HepG2 (cell line): ENCODE measurements at regions not wholly inside any gene's neighbourhood (a gene's known extent, or its start where the extent isn't known, plus 50 kb on each side); places are given as distances from the start of the nearest gene placed in this dataset.

Experiments used
- ATAC-seq: fragments of 200-7000 bp; cut with Tn5 transposase; 3 replicates; pipeline ENCODE4 v1.9.1; 2020; ENCODE audit warnings: mild to moderate bottlenecking, moderate library complexity
- BruUV-seq: library from RNA; stranded (reverse); fragments of 400-500 nt; replicated peaks from 2 replicates; lab custom pipeline; 2021; lab: Mats Ljungman, UMichigan
- CTCF ChIA-PET: fragments of 300-600 bp; formaldehyde crosslinking; extraction: SDS; loops from one replicate; lab custom pipeline; 2021; ENCODE audit warnings: low total read pairs, inconsistent platforms, low intra/inter-chr PET ratio; lab: Yijun Ruan, JAX
- POLR2A ChIA-PET: fragments of 350-600 bp; sonication (Branson Sonifier 250); formaldehyde crosslinking; loops from one replicate; lab custom pipeline; 2020; ENCODE audit warnings: antibody characterized with exemption, inconsistent platforms; lab: Yijun Ruan, JAX
- DNase-seq: peaks from one replicate; pipeline ENCODE4 v3.0.0-alpha.2; 2015; ENCODE audit warnings: low spot score
- FAIRE-seq: peaks from 3 replicates; lab custom pipeline; 2011; peaks lifted over from hg19 to GRCh38; lab: Jason Lieb, UNC
- H2AFZ ChIP-seq: one replicate; pipeline ENCODE4 v1.6.1; 2011; ENCODE audit warnings: low read length, inconsistent platforms
- H3K27ac ChIP-seq: fragments of 300-600 bp; 3 replicates; pipeline ENCODE4 v1.8.0; 2011; ENCODE audit warnings: mixed run types, mild to moderate bottlenecking, mixed read lengths, low read length, inconsistent platforms; ENCODE audit not compliant: insufficient read depth; ENCODE audit errors: extremely low read length
- H3K27me3 ChIP-seq, 2 experiments: fragments of 200-600 bp in 1 of 2; 2 replicates in 1 of 2; 3 replicates in 1 of 2; pipeline versions ENCODE4 v1.6.0 to v1.8.0; 2011; ENCODE audit warnings: low read length in 2 of 2, mild to moderate bottlenecking in 2 of 2, moderate library complexity in 2 of 2, inconsistent platforms in 1 of 2; ENCODE audit not compliant: insufficient read depth in 2 of 2, control insufficient read depth in 1 of 2
- H3K36me3 ChIP-seq, 2 experiments: fragments of 200-600 bp in 1 of 2; replicated peaks in 1 of 2; 2 replicates in 1 of 2; 3 replicates in 1 of 2; pipeline versions ENCODE4 v1.5.1 to v1.8.0; 2011; ENCODE audit warnings: low read length in 2 of 2, inconsistent platforms in 1 of 2; ENCODE audit not compliant: insufficient read depth in 2 of 2, control insufficient read depth in 1 of 2
- H3K4me1 ChIP-seq: 2 replicates; pipeline ENCODE4 v1.5.1; 2012; ENCODE audit warnings: low read length, inconsistent platforms; ENCODE audit not compliant: insufficient read depth
- H3K4me2 ChIP-seq: 2 replicates; pipeline ENCODE4 v1.6.0; 2011; ENCODE audit warnings: low read depth, low read length, inconsistent platforms
- H3K4me3 ChIP-seq, 3 experiments: fragments of 200-600 bp in 1 of 3; sonication (generic), shearing (Covaris generic) in 1 of 3; replicated peaks in 1 of 3; 2 replicates each; pipeline ENCODE4 v1.5.1; 2011 to 2016; ENCODE audit warnings: low read length in 3 of 3, inconsistent platforms in 2 of 3, low read depth in 2 of 3, mild to moderate bottlenecking in 2 of 3, control low read depth in 1 of 3, mixed read lengths in 1 of 3; ENCODE audit not compliant: insufficient read depth in 1 of 3
- H3K79me2 ChIP-seq: one replicate; pipeline ENCODE4 v1.6.1; 2011; ENCODE audit warnings: low read length, inconsistent platforms; ENCODE audit not compliant: insufficient read depth
- H3K9ac ChIP-seq: 2 replicates; pipeline ENCODE4 v1.6.0; 2011; ENCODE audit warnings: mild to moderate bottlenecking, low read depth, low read length, inconsistent platforms; ENCODE audit not compliant: insufficient read depth
- H3K9me3 ChIP-seq: 2 replicates; pipeline ENCODE4 v1.5.1; 2012; ENCODE audit warnings: mild to moderate bottlenecking, low read length
- H4K20me1 ChIP-seq: 2 replicates; pipeline ENCODE4 v1.6.0; 2011; ENCODE audit warnings: inconsistent platforms, mild to moderate bottlenecking, low read length, moderate library complexity; ENCODE audit not compliant: insufficient read depth
- ARNT ChIP-seq: fragments of 450-650 bp; IDR thresholded peaks from 2 replicates; pipeline ENCODE4 v1.6.1; 2017
- CBX5 ChIP-seq: sonication (generic); formaldehyde crosslinking; IDR thresholded peaks from 2 replicates; pipeline ENCODE4 v1.4.0; 2020; ENCODE audit warnings: missing genetic modification reagents, borderline replicate concordance
- CREBL2 ChIP-seq: sonication (generic); formaldehyde crosslinking; IDR thresholded peaks from 2 replicates; pipeline ENCODE4 v1.8.1; 2023; ENCODE audit warnings: missing genetic modification reagents, mild to moderate bottlenecking, borderline replicate concordance
- CREM ChIP-seq, 2 experiments: sonication (generic) in 1 of 2; formaldehyde crosslinking in 1 of 2; IDR thresholded peaks; 2 replicates each; pipeline versions ENCODE4 v1.4.0 to v1.6.1; 2016 to 2020; ENCODE audit warnings: antibody characterized with exemption in 1 of 2, mild to moderate bottlenecking in 1 of 2, missing genetic modification reagents in 1 of 2
- ELF3 ChIP-seq: IDR thresholded peaks from 2 replicates; pipeline ENCODE4 v1.6.1; 2016; ENCODE audit warnings: missing genetic modification reagents, missing compliant biosample characterization
- ETV5 ChIP-seq: IDR thresholded peaks from 2 replicates; pipeline ENCODE4 v1.6.1; 2018; ENCODE audit warnings: missing biosample characterization, missing genetic modification reagents, inconsistent platforms, borderline replicate concordance
- FOXK1 ChIP-seq: sonication (generic); formaldehyde crosslinking; IDR thresholded peaks from 2 replicates; pipeline ENCODE4 v1.4.0; 2020; ENCODE audit warnings: low read depth, missing genetic modification reagents, borderline replicate concordance
- FOXP4 ChIP-seq: sonication (generic); formaldehyde crosslinking; IDR thresholded peaks from 2 replicates; pipeline ENCODE4 v1.4.0; 2020; ENCODE audit warnings: missing genetic modification reagents
- FUBP1 ChIP-seq: sonication (generic); formaldehyde crosslinking; IDR thresholded peaks from 2 replicates; pipeline ENCODE4 v1.5.1; 2020; ENCODE audit warnings: missing genetic modification reagents, mild to moderate bottlenecking, borderline replicate concordance
- HOMEZ ChIP-seq: IDR thresholded peaks from 2 replicates; pipeline ENCODE4 v1.6.1; 2016; ENCODE audit warnings: low read depth
- HOXA9 ChIP-seq: sonication (generic); formaldehyde crosslinking; IDR thresholded peaks from 2 replicates; pipeline ENCODE4 v1.8.1; 2022; ENCODE audit warnings: missing genetic modification reagents, mild to moderate bottlenecking, moderate library complexity, borderline replicate concordance
- JUND ChIP-seq: sonication (generic); formaldehyde crosslinking; IDR thresholded peaks from 2 replicates; pipeline ENCODE4 v1.8.0; 2022; ENCODE audit warnings: mild to moderate bottlenecking, missing genetic modification reagents
- MAFF ChIP-seq: IDR thresholded peaks from 2 replicates; pipeline ENCODE4 v1.6.1; 2011; ENCODE audit warnings: low read depth, low read length, improper control_type of control experiment
- MIER3 ChIP-seq: IDR thresholded peaks from 2 replicates; pipeline ENCODE4 v1.6.1; 2016; ENCODE audit warnings: missing compliant biosample characterization, borderline replicate concordance
- YEATS4 ChIP-seq: sonication (generic); formaldehyde crosslinking; IDR thresholded peaks from 2 replicates; pipeline ENCODE4 v1.4.0; 2020; ENCODE audit warnings: missing genetic modification reagents, borderline replicate concordance
- ZNF281 ChIP-seq: sonication (generic); formaldehyde crosslinking; IDR thresholded peaks from 2 replicates; pipeline ENCODE4 v1.4.0; 2020; ENCODE audit warnings: missing genetic modification reagents, borderline replicate concordance
- WGBS: methylation state at CpG from one replicate; pipeline ENCODE4 v1.1.6; 2017; ENCODE audit warnings: low lambda C conversion rate; 5-methylcytosine and 5-hydroxymethylcytosine counted together
- in situ Hi-C: cut with HindIII; loops from 2 replicates; pipeline ENCODE4 v1.10.0; 2017; ENCODE audit warnings: low pct_unique_long_range_greater_than_20kb; ENCODE audit not compliant: extremely low pct_ligation_motif_present
- intact Hi-C: fragments of 100-400 bp; cut with micrococcal nuclease; formaldehyde crosslinking; loops from one replicate; pipeline ENCODE4 v1.10.0; 2022; ENCODE audit not compliant: unreplicated experiment

GRCh38 chr21:18893406-18893805 is 489.8 kb upstream of the TMPRSS15 start (continued):
- TF ChIP-seq ZNF281 (CRISPR knock-in tag) (no peak), CREM (IDR thresholded peaks at IDR 0.05) (no peak), CREM (CRISPR knock-in tag; IDR thresholded peaks at IDR 0.05) (no peak)

- ChIA-PET POLR2A (no interaction called here), CTCF (no interaction called here)
- intact Hi-C loops (no loop called here), in situ Hi-C loops (no loop called here)
- Histone ChIP-seq H3K79me2 (no peaks in the 10 kb centered on the region), H3K4me2 (no peak overlapping the region), H3K4me1 (no peaks in the 10 kb centered on the region), H3K9me3 (peaks cover 83% of the 10 kb centered on the region), H2AFZ (no peak overlapping the region), H3K27ac (no peak overlapping the region), H4K20me1 (no peaks in the 10 kb centered on the region), H3K4me3 (no peak overlapping the region), H3K9ac (no peak overlapping the region), H3K27me3 (no peaks in the 10 kb centered on the region), H3K36me3 (no peaks in the 10 kb centered on the region)
- no TSS peak for BruUV-seq
- DNase-seq (no peak), ATAC-seq (no peak), FAIRE-seq (no peak)
- WGBS = 0% methylated on average over 1 of the region's 1 CpG
- no peak for TF ChIP-seq JUND
- TF ChIP-seq FUBP1 (CRISPR knock-in tag) = no peak
- TF ChIP-seq YEATS4 = no peak
- TF ChIP-seq CREBL2 (CRISPR knock-in tag) = no peak
- TF ChIP-seq FOXK1 (CRISPR knock-in tag) = no peak
- TF ChIP-seq ELF3 (CRISPR knock-in tag) = no peak
- no peak for TF ChIP-seq CBX5
- no peak for TF ChIP-seq HOXA9 (CRISPR knock-in tag)
- no peak for TF ChIP-seq ETV5 (CRISPR knock-in tag)
- TF ChIP-seq ARNT = no peak
- no peak for TF ChIP-seq MIER3 (CRISPR knock-in tag)
- no peak for TF ChIP-seq FOXP4 (CRISPR knock-in tag)
- no peak for TF ChIP-seq MAFF
- TF ChIP-seq HOMEZ = no peak
Observed at GRCh38 chr21:18894387-18894786, 490.8 kb upstream of the TMPRSS15 start.
